ENCODE measurements at regions not wholly inside any gene's neighbourhood (a gene's known extent, or its start where the extent isn't known, plus 50 kb on each side); places are given as distances from the start of the nearest gene placed in this dataset.

DNA sequence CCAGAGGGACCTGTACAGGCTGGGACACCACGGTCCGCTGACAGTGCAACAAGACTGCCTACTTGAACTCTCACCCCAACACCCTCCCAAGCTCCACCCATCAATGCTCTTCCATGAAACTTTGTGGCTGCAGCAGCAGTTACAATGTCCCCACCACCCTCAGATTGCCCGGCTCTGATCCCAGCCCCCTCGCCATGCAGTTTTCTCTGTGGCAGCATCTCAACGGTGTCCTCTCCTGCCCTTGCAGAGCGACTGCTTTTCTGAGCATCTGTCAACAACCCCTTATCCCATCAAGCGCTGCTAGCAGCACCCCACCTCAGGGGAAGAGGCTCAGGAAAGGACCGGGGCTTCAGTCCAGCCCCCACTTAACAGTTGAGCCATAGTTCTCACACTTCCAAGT lies 137.1 kb upstream of the NDUFV2 start:
- no peak for ATAC-seq
- Mint-ChIP-seq H3K9me3 (no peaks in the 10 kb centered on the region), H3K4me1 (no peaks in the 10 kb centered on the region), H3K36me3 (no peaks in the 10 kb centered on the region), H3K27ac (no peak overlapping the region), H3K4me3 (no peak overlapping the region)
- DNase-seq (ENCODE audit: low spot score in 2 of 2) = no peak

DNA sequence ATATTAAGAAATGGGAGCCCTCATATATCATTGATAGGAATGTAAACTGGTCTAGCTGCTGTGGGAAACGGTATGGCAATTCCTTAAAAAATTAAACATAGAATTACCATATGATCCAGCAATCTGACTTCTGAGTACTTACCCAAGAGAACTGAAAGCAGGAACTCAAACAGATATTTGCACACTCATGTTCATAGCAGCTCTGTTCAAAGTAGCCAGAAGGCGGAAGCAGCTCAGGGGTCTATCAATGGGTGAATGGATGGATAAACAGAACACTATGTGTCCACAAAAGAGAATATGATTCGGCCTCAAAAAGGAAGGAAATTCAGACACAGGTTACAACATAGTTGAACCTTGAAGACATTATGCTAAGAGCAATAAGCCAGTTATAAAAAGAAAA lies 135.7 kb upstream of the NDUFV2 start:
- Mint-ChIP-seq H3K4me1 (no peaks in the 10 kb centered on the region), H3K4me3 (no peak overlapping the region), H3K36me3 (no peaks in the 10 kb centered on the region), H3K9me3 (no peaks in the 10 kb centered on the region), H3K27ac (no peak overlapping the region)
- DNase-seq (ENCODE audit: low spot score in 2 of 2) (no peak), ATAC-seq (no peak)

DNA sequence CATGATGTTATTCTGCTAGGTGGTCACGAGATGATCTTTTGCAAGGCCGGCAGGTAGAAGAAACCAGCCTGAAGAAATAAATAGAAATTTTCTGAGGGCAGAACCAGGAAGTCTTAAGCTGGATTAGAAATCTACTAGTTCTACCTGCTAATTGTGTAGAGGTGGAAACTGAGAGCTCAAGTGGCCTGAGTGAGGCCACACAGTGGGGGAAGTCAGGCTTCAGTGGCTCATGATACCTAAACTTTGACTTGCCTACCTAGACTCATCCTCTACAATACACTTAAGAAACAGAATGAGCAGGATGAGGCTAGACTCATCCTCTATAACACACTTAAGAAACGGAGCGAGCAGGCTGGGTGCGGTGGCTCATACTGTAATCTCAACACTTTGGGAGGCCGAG lies 134.9 kb upstream of the NDUFV2 start:
- H3K4me1 Mint-ChIP-seq = no peaks in the 10 kb centered on the region
- no peak for ATAC-seq

DNA sequence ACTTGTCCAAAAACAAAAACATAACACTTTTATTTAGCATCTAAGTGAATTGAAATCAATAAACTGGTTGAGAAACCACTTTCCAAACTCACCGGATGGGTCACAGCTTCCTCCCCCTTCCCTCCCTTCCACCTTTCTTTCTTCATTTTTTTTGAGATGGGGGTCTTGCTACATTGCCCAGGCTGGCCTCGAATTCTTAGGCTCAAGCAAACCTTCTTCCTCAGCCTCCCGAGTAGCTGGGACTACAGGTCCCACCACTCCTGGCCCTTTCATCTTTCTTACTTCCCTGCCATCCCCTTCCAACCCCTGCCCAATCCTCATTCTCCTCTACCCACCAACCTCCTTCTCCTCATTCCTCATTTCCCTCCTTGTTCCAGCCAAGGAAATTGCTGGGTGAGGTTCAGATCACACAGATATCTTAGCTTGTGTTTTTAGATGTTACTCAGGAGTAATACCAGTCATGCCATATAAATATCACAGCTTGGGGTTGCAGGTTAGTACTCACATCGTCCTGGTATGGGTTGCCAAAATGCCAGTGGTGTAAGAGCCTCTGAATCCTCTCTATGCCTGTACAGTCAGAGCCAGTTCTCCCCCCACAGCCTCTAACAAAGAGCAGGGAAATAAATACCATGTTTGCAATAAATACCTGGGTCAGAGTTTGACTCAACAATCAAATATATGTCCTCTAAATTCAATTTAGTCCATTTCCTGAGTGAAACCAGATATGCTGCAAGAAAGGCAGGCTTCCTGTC lies 132.7 kb upstream of the NDUFV2 start:
- DNase-seq (ENCODE audit: low spot score in 2 of 2) (no peak), ATAC-seq (no peak)
- no peak overlapping the region for H3K4me3 Mint-ChIP-seq
- no peak overlapping the region for H3K27ac Mint-ChIP-seq
- H3K9me3 Mint-ChIP-seq = no peaks in the 10 kb centered on the region
- no peaks in the 10 kb centered on the region for H3K36me3 Mint-ChIP-seq
- no peaks in the 10 kb centered on the region for H3K4me1 Mint-ChIP-seq

More for the DNA sequence above, 134.9 kb upstream of the NDUFV2 start:
- Mint-ChIP-seq H3K27ac (no peak overlapping the region), H3K4me3 (no peak overlapping the region), H3K36me3 (no peaks in the 10 kb centered on the region), H3K9me3 (no peaks in the 10 kb centered on the region)
- DNase-seq (ENCODE audit: low spot score in 2 of 2) = no peak

DNA sequence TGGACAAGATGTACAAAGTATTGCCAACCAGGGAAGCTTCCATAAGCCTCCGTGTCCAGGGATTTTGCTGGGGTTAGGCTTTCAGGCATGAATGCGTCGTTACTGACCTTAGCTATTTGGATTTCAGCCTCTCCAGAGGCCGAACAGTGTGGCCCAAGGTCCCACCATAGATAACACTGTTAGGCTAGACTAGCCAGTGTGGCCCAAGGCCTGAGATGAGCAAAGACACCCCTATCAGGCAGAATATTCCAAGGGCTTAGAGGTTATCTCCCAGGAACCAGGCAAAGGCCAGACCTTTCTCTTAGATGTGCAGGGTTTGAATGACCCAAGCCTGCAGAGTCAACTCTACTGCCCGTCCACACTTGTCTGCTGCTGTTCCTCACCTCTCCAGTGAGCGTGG lies 131.7 kb upstream of the NDUFV2 start:
- Mint-ChIP-seq H3K4me3 (no peak overlapping the region), H3K9me3 (no peaks in the 10 kb centered on the region), H3K36me3 (no peaks in the 10 kb centered on the region), H3K27ac (no peak overlapping the region), H3K4me1 (no peaks in the 10 kb centered on the region)
- DNase-seq (ENCODE audit: low spot score in 2 of 2) (no peak), ATAC-seq (no peak)

DNA sequence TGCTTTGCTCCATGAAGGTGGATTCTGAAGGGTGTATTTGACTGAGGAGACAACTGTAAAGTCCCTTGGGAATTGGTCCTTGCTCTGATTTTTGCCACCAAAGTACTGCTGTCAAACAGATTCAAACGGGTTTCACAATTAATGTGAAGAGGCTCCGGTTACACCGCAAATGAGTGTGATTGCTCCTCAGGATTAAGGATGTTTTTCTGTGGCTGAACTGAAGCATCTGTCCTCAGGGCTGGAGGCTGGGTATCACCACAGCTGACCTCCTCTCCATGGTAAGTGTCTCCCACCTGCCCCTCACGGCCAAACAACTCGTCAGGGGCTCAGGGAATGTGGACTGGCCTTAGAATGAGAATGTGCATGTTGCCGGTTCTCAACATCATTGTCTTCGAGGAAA lies 130.4 kb upstream of the NDUFV2 start:
- DNase-seq (ENCODE audit: low spot score in 2 of 2) = no peak
- Mint-ChIP-seq H3K27ac (no peak overlapping the region), H3K36me3 (no peaks in the 10 kb centered on the region), H3K9me3 (no peaks in the 10 kb centered on the region), H3K4me3 (no peak overlapping the region), H3K4me1 (no peaks in the 10 kb centered on the region)
- no peak for ATAC-seq

DNA sequence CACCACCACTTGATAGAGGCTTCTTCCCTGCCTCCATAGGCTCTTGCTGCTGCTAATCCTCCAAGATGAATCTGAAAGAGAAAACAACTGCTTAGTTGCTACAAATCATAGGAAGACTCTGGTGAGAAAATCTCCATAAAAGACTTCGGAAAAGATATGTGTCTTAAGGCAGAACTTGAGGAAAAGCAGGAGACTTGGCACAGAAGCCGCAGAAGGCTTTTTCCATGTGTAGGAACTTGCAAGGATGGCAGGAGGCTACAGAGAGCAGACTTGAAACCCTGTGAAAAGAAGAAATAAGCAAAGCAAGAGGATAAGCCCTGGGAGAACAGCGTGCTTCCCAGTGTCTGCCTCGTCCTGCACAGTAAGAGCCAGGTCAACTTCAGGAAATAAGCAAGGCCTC lies 128.2 kb upstream of the NDUFV2 start:
- no peak overlapping the region for H3K4me3 Mint-ChIP-seq
- ATAC-seq (no peak), DNase-seq (ENCODE audit: low spot score in 2 of 2) (no peak)
- H3K9me3 Mint-ChIP-seq = no peaks in the 10 kb centered on the region
- no peaks in the 10 kb centered on the region for H3K36me3 Mint-ChIP-seq
- no peaks in the 10 kb centered on the region for H3K4me1 Mint-ChIP-seq
- H3K27ac Mint-ChIP-seq = no peak overlapping the region

DNA sequence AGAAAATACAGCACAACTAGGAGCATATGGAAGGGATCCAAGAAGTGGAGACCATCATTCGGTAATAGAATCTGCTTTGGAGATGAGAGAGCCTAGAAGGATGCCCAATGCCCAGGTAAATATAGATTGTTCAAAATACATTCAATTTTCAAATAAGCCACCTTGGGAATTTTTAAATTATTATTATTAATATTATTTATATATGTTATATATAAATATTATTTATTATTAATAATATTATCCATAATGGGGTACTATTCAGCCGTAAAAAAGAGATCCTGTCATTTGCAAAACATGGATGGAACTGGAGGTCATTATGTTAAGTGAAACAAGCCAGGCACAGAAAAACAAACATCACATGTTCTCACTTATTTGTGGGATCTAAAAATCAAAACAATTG lies 127.8 kb upstream of the NDUFV2 start:
- H3K9me3 Mint-ChIP-seq = no peaks in the 10 kb centered on the region
- ATAC-seq = no peak
- DNase-seq (ENCODE audit: low spot score in 2 of 2) = no peak
- peaks cover 3% of the 10 kb centered on the region for H3K4me1 Mint-ChIP-seq
- H3K36me3 Mint-ChIP-seq = no peaks in the 10 kb centered on the region
- no peak overlapping the region for H3K4me3 Mint-ChIP-seq
- no peak overlapping the region for H3K27ac Mint-ChIP-seq

DNA sequence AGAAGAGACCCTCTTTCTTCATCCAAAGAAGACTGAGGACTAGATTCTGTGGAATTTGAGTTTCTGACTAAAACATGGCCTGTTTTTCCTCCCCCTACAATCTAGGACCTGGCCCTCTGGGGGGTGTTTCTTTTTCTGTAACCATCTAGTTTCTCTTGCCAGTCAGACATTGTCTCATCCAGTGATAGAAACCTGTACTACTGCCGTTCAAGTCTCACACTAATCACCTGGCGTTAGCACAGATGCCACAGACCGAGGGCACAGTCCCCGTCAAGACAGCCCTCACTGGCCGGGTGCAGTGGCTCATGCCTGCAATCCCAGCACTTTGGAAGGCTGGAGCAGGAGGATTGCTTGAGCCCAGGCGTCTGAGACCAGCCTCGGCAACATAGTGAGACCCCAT lies 126.9 kb upstream of the NDUFV2 start:
- Mint-ChIP-seq H3K36me3 (no peaks in the 10 kb centered on the region), H3K4me1 (peaks cover 4% of the 10 kb centered on the region)

DNA sequence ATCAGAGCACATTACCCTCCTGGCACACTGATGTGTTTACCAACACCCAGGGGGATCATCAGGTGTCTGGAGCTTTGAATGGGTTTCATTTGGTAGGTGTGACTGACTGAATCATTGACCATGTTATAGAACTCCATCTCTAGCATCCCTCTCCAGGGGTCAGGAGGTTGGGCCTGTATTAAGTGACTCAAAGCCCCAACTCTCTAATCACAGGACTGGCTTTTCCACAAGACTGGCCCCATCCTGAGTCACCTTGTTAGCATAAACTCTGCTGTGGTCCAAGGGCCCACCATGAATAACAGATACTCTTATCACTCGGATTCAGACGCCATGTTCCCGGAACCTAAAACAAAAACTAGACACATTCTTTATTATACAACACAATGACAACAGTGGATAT lies 125.9 kb upstream of the NDUFV2 start:
- ATAC-seq (no peak), DNase-seq (ENCODE audit: low spot score in 2 of 2) (no peak)
- H3K36me3 Mint-ChIP-seq = no peaks in the 10 kb centered on the region
- H3K4me3 Mint-ChIP-seq = no peak overlapping the region
- no peaks in the 10 kb centered on the region for H3K9me3 Mint-ChIP-seq
- H3K4me1 Mint-ChIP-seq = peaks cover 4% of the 10 kb centered on the region
- no peak overlapping the region for H3K27ac Mint-ChIP-seq

More for the DNA sequence above, 126.9 kb upstream of the NDUFV2 start:
- Mint-ChIP-seq H3K27ac (no peak overlapping the region), H3K4me3 (no peak overlapping the region), H3K9me3 (no peaks in the 10 kb centered on the region)
- ATAC-seq (no peak), DNase-seq (ENCODE audit: low spot score in 2 of 2) (no peak)

DNA sequence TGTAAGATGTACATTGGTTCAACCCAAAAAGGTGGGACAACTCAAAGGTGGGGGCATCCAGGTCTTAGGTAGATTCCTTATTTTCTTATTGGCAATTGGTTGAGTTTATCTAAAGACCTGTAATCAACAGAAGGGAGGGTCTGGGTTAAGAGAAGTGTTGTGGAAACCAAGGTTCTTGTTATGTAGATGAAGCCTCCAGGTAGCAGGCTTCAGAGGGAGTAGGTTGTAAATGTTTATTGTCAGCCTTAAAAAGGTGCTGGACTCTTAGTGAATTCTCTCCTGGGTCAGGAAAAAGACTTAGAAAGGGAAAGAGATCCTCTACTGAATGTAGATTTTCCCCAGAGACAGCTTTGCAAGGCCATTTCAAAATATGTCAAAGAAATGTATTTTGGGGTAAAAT lies 125.3 kb upstream of the NDUFV2 start:
- DNase-seq (ENCODE audit: low spot score in 2 of 2) (no peak), ATAC-seq (no peak)
- no peak overlapping the region for H3K4me3 Mint-ChIP-seq
- no peaks in the 10 kb centered on the region for H3K36me3 Mint-ChIP-seq
- no peaks in the 10 kb centered on the region for H3K9me3 Mint-ChIP-seq
- H3K4me1 Mint-ChIP-seq = peaks cover 4% of the 10 kb centered on the region
- no peak overlapping the region for H3K27ac Mint-ChIP-seq

DNA sequence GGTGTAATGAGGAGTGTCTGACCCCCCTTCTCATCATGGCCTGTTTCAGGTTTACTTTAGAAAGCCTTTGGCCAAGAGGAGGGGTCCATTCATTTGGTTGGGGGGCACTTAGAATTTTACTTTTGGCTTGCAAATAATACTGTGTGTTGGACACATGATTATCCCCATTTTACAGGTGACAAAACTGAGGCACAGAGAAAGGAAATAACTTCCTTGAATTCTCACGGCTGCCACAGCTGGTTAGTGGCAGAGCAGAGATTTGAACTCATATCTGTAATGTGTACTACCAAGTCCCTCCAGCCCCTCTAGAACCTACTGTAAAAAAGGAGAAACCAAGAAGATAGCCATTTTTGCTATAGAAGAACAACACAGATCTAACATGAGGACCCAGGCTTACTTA lies 124.8 kb upstream of the NDUFV2 start:
- Mint-ChIP-seq H3K4me3 (no peak overlapping the region), H3K36me3 (no peaks in the 10 kb centered on the region), H3K4me1 (peaks cover 4% of the 10 kb centered on the region), H3K9me3 (no peaks in the 10 kb centered on the region), H3K27ac (no peak overlapping the region)
- ATAC-seq (no peak), DNase-seq (ENCODE audit: low spot score in 2 of 2) (no peak)

DNA sequence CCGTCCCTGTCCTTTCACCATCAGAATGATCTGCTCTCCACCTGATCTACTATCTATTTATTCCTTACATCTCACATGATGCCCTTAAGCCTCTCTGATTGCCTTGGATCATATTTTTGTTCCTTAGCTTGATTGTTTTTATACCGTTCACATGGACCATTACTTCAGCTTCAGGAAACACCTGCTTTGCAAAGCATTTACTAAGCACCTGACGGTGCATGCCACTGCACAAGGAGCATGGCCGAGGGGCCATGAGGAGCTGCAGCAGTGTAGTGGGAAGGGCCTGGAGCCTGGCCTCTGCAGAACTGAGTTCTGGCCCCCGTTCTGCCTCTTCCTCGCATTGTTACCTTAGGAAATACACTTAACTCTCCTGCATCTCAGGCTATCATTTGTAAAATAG lies 124.1 kb upstream of the NDUFV2 start:
- DNase-seq (ENCODE audit: low spot score in 2 of 2) (no peak), ATAC-seq (no peak)
- Mint-ChIP-seq H3K27ac (no peak overlapping the region), H3K4me1 (peaks cover 4% of the 10 kb centered on the region), H3K36me3 (no peaks in the 10 kb centered on the region), H3K4me3 (no peak overlapping the region), H3K9me3 (no peaks in the 10 kb centered on the region)

DNA sequence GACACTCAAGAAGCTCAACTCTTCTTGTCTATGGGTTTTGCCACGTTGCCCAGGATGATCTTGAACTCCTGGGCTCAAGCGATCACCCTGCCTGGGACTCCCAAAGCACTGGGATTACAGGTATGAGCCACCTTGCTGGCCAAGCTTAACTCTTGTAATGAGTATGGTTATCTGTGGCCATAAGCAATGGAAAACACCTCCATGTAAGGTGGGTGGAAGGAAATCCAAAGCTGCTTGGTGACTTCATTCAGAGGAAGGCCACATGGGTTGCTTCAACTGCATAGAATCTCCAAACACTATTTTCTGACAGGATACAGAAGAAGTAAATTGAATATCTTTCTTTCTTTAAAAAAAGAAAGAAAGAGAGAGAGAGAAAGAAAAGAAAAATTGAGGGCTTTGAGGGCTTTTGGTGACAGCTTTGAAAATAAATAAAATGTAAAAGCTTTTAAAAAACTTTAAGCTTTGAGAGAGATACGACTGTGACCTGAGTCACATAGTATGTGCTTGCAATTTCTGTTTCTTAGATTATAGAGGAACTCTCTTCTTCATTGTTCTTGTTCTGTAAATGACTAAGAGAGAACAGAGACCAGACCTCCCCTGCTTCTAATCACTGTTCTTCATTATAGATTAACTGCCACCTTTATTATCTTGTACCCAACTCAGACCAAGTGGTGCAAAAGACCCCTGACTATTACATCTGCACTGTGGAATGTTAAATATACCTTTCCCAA lies 123.1 kb upstream of the NDUFV2 start:
- DNase-seq (ENCODE audit: low spot score in 2 of 2) = no peak
- no peak overlapping the region for H3K27ac Mint-ChIP-seq
- H3K9me3 Mint-ChIP-seq = no peaks in the 10 kb centered on the region
- ATAC-seq = peak; percentile 63
- peaks cover 4% of the 10 kb centered on the region for H3K4me1 Mint-ChIP-seq
- no peaks in the 10 kb centered on the region for H3K36me3 Mint-ChIP-seq
- H3K4me3 Mint-ChIP-seq = no peak overlapping the region

DNA sequence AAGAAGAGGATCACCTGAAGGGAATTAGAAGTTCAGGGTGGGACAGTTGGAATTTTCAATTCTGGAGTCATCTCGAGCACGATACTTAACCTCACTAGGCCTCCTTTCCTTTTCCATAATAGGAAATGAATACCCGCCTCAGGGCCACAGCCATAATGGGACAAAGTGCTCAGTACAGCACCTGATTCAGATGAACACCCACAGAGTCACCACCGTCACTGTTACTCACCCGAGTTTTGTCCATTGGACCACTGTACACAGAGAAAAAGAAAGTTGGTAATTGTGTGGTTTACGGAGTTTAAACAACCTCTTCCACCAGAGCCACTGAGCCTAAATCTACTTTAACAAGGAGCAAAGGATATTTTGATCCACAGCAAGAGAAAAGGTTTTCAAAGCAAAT lies 122.0 kb upstream of the NDUFV2 start:
- Mint-ChIP-seq H3K9me3 (no peaks in the 10 kb centered on the region), H3K4me1 (peaks cover 4% of the 10 kb centered on the region), H3K36me3 (no peaks in the 10 kb centered on the region), H3K4me3 (no peak overlapping the region), H3K27ac (no peak overlapping the region)
- ATAC-seq = no peak
- DNase-seq (ENCODE audit: low spot score in 2 of 2) = no peak

DNA sequence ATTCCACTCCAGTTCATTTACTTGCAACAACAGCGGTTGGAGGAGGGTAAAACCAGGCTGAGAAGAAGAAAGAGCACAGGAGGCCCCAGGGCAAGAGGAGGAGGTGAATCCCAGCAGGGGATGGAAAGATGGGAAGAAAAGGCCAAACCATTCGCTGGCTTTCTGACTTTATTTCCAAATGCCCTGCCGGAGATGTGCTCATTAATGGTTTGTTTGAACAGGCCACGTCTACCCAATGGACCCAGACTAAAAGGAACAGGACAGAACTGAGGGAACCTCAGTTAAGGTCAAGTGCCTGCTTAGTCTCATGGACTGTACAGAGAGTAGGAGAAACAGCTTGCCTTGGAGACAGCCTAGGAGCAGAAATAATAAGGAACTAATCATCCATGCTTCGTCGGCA lies 121.6 kb upstream of the NDUFV2 start:
- Mint-ChIP-seq H3K4me1 (peaks cover 4% of the 10 kb centered on the region), H3K4me3 (no peak overlapping the region), H3K36me3 (no peaks in the 10 kb centered on the region), H3K9me3 (no peaks in the 10 kb centered on the region), H3K27ac (no peak overlapping the region)
- ATAC-seq (no peak), DNase-seq (ENCODE audit: low spot score in 2 of 2) (no peak)
